GM20000 (cell line): ENCODE measurements at regions not wholly inside any gene's neighbourhood (a gene's known extent, or its start where the extent isn't known, plus 50 kb on each side); places are given as distances from the start of the nearest gene placed in this dataset.

Source experiments
- DNase-seq: peaks from one replicate; pipeline ENCODE4 v3.0.0; 2012; ENCODE audit warnings: low spot score
- TF ChIP-seq, protein P1 (sequence below): IDR thresholded peaks from 2 replicates; pipeline ENCODE4 v1.5.1; 2012; ENCODE audit warnings: mild to moderate bottlenecking, control low read depth; ENCODE audit errors: extremely low read depth, missing control alignments

- DNase-seq = no peak
- TF ChIP-seq, protein P1, sequence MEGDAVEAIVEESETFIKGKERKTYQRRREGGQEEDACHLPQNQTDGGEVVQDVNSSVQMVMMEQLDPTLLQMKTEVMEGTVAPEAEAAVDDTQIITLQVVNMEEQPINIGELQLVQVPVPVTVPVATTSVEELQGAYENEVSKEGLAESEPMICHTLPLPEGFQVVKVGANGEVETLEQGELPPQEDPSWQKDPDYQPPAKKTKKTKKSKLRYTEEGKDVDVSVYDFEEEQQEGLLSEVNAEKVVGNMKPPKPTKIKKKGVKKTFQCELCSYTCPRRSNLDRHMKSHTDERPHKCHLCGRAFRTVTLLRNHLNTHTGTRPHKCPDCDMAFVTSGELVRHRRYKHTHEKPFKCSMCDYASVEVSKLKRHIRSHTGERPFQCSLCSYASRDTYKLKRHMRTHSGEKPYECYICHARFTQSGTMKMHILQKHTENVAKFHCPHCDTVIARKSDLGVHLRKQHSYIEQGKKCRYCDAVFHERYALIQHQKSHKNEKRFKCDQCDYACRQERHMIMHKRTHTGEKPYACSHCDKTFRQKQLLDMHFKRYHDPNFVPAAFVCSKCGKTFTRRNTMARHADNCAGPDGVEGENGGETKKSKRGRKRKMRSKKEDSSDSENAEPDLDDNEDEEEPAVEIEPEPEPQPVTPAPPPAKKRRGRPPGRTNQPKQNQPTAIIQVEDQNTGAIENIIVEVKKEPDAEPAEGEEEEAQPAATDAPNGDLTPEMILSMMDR = no peak
These were observed 461.4 kb downstream of the CD83 start for GRCh38 chr6:14578994-14579393.

DNA sequence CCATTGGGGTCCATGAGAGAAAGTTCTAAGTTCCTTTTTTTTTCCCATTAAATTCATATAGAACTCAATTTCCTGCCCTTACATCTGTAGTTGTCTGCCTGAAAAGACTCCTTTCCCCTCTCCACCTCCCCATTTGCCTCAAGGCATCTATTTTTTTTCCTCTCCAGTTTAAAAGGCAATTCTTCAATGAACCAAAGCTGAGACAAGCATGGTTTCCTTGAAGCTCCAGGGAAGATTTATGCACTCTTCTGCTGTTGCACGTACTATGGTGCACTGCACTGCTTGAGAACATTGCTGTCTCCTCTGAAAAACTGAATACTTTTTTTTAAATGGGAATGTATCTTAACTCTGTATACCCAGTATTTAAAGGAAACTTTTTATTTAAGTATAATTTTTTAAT lies 465.2 kb downstream of the CD83 start:
- DNase-seq = no peak
- TF ChIP-seq, protein P1 = no peak

GRCh38 chr6:14583826-14584225 lies 466.3 kb downstream of the CD83 start:
- DNase-seq = no peak
- TF ChIP-seq, protein P1 = no peak

GRCh38 chr6:14584450-14584849 lies 466.9 kb downstream of the CD83 start:
- TF ChIP-seq, protein P1 = no peak
- no peak for DNase-seq

GRCh38 chr6:14585689-14586088 lies 468.1 kb downstream of the CD83 start:
- no peak for DNase-seq
- TF ChIP-seq, protein P1 = no peak

- TF ChIP-seq, protein P1 = no peak
- no peak for DNase-seq
These were observed 471.6 kb downstream of the CD83 start for GRCh38 chr6:14589175-14589574.

DNA sequence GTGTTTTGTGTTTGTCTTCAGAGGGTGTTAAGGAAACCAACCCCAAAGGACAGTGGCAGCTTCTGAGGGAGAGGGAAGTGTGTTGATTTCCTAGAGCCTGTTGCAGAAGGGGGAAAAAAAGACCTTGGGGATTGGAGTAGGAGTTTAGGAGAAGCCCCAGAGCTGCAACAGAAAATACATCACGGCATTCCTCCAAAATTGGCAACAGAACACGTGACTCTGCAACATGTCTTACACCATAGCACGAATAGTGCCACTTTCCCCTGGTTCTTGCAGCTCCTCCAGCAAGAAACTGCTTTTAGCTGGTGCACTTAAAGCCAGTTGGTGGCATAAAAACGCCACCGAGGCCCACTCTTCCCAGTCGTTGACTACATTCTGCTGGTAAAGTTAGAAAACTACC lies 473.0 kb downstream of the CD83 start:
- no peak for DNase-seq
- TF ChIP-seq, protein P1 = no peak
